PFSK-1 (cell line): ENCODE measurements at regions not wholly inside any gene's neighbourhood (a gene's known extent, or its start where the extent isn't known, plus 50 kb on each side); places are given as distances from the start of the nearest gene placed in this dataset.

Source experiments
- FOXP2 ChIP-seq: optimal IDR thresholded peaks from 2 replicates; pipeline ENCODE3; 2011; ENCODE audit warnings: borderline replicate concordance, control low read depth, inconsistent platforms; ENCODE audit not compliant: insufficient read depth; ENCODE audit errors: extremely low read length, extremely low read depth
- POLR2AphosphoS5 ChIP-seq: IDR thresholded peaks from 2 replicates; pipeline ENCODE4 v1.6.1; 2012; ENCODE audit warnings: low read depth, mild to moderate bottlenecking, control low read depth, low read length, moderate library complexity
- SIN3A ChIP-seq: IDR thresholded peaks from 2 replicates; pipeline ENCODE4 v1.6.1; 2012; ENCODE audit warnings: mild to moderate bottlenecking, low read length, moderate library complexity, borderline replicate concordance; ENCODE audit not compliant: insufficient read depth
- TAF1 ChIP-seq: IDR thresholded peaks from 2 replicates; pipeline ENCODE4 v1.6.1; 2012; ENCODE audit warnings: low read length, control low read depth, borderline replicate concordance; ENCODE audit not compliant: insufficient read depth
- TF ChIP-seq, protein P1 (sequence below), 2 experiments: IDR thresholded peaks; 2 replicates each; pipeline versions ENCODE4 v1.6.1 to v1.8.0; 2011 to 2012; ENCODE audit warnings: low read depth in 2 of 2, low read length in 2 of 2, control low read depth in 1 of 2, inconsistent platforms in 1 of 2, mild to moderate bottlenecking in 1 of 2, moderate library complexity in 1 of 2; ENCODE audit not compliant: insufficient read depth in 1 of 2

DNA sequence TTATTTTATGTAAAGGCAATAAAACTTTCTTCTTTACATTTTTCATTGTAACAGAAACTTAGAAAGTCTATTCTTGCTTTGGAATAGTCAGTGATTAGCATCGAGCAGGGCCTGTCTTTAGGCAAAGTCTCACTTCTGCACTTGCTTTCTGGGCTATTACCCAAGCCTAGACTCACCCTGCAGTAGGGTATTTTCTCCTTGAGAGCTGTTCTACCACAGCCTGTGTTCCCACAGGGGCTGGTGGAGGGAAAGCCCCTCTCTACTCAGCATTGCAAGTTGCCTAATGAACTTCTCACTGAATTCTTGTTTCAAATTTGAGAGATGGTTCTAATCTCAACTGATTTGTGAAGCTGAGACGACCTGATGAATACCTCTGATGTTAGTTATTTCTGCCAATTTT lies 111.7 kb upstream of the KLHL14 start:
- TF ChIP-seq, protein P1, sequence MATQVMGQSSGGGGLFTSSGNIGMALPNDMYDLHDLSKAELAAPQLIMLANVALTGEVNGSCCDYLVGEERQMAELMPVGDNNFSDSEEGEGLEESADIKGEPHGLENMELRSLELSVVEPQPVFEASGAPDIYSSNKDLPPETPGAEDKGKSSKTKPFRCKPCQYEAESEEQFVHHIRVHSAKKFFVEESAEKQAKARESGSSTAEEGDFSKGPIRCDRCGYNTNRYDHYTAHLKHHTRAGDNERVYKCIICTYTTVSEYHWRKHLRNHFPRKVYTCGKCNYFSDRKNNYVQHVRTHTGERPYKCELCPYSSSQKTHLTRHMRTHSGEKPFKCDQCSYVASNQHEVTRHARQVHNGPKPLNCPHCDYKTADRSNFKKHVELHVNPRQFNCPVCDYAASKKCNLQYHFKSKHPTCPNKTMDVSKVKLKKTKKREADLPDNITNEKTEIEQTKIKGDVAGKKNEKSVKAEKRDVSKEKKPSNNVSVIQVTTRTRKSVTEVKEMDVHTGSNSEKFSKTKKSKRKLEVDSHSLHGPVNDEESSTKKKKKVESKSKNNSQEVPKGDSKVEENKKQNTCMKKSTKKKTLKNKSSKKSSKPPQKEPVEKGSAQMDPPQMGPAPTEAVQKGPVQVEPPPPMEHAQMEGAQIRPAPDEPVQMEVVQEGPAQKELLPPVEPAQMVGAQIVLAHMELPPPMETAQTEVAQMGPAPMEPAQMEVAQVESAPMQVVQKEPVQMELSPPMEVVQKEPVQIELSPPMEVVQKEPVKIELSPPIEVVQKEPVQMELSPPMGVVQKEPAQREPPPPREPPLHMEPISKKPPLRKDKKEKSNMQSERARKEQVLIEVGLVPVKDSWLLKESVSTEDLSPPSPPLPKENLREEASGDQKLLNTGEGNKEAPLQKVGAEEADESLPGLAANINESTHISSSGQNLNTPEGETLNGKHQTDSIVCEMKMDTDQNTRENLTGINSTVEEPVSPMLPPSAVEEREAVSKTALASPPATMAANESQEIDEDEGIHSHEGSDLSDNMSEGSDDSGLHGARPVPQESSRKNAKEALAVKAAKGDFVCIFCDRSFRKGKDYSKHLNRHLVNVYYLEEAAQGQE (IDR thresholded peaks at IDR 0.05; ENCODE audit: insufficient read depth in 1 of 2, low read depth in 2 of 2, low read length in 2 of 2): no peak
- TF ChIP-seq POLR2AphosphoS5: no peak
- TF ChIP-seq SIN3A: no peak
- no peak for TF ChIP-seq FOXP2

GRCh38 chr18:32881009-32881408 lies 108.2 kb upstream of the KLHL14 start:
- TF ChIP-seq, protein P1 (IDR thresholded peaks at IDR 0.05; ENCODE audit: insufficient read depth in 1 of 2, low read depth in 2 of 2, low read length in 2 of 2): no peak
- TF ChIP-seq TAF1 (no peak), POLR2AphosphoS5 (no peak), SIN3A (no peak), FOXP2 (no peak)

GRCh38 chr18:32879497-32879896 lies 106.7 kb upstream of the KLHL14 start:
- TF ChIP-seq, protein P1 (IDR thresholded peaks at IDR 0.05; ENCODE audit: insufficient read depth in 1 of 2, low read depth in 2 of 2, low read length in 2 of 2): no peak
- TF ChIP-seq POLR2AphosphoS5 (no peak), FOXP2 (no peak), SIN3A (no peak), TAF1 (no peak)

DNA sequence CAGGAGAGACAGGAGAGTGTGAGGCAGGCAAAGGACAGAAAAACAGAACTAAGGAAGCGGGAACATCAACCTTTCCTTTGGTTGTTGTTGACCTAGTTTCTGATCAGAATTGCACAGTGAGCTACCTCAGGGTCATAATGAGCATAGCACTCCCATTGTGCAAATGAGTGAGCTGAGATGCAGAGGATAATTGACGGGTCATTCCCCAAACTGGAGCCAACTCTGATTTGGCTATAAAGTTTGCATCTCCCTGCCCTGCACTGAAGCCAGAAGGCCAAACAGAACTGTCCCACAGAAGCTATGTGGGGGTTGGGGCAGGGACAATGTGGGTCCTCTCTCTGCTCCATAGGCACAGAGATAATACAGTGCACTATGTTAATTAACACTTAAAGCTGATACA lies 105.6 kb upstream of the KLHL14 start:
- TF ChIP-seq FOXP2: no peak
- TF ChIP-seq TAF1: no peak
- no peak for TF ChIP-seq SIN3A
- TF ChIP-seq, protein P1 (IDR thresholded peaks at IDR 0.05; ENCODE audit: insufficient read depth in 1 of 2, low read depth in 2 of 2, low read length in 2 of 2): no peak
- TF ChIP-seq POLR2AphosphoS5: no peak

DNA sequence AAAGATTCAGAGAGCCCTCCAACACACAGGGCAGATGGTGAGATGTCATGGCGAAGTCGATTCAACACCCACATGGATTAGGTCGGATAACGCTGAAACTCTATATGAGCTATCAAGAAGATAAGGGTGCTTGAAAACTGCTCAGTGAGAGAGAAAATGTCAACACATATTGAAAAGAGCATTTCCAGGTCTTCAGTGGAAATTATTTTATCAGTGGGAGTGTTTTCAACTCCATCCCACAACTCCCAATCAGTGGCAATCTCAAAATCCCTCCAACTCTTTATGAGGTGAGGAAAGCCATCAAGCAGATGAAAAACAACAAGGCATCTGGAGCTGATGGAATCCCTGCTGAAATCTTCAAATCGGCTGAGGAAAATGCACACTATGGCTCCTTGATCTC lies 104.5 kb upstream of the KLHL14 start:
- TF ChIP-seq, protein P1 (IDR thresholded peaks at IDR 0.05; ENCODE audit: insufficient read depth in 1 of 2, low read depth in 2 of 2, low read length in 2 of 2): no peak
- TF ChIP-seq SIN3A: no peak
- no peak for TF ChIP-seq TAF1
- TF ChIP-seq FOXP2: no peak
- no peak for TF ChIP-seq POLR2AphosphoS5
